A549 (cell line): ENCODE measurements at regions not wholly inside any gene's neighbourhood (a gene's known extent, or its start where the extent isn't known, plus 50 kb on each side); places are given as distances from the start of the nearest gene placed in this dataset.

ENCODE experiments used
- ATAC-seq, 2 experiments: fragments of 200-7000 bp in 1 of 2; fragments of >200 bp in 1 of 2; cut with Nextera tagmentation in 1 of 2; cut with Tn5 transposase in 1 of 2; 3 replicates each; pipeline versions ENCODE4 v1.8.0 to v1.9.1; 2018 to 2020; ENCODE audit warnings: mild to moderate bottlenecking in 1 of 2, moderate library complexity in 1 of 2
- CTCF ChIA-PET: fragments of 300-600 bp; sonication (Branson Sonifier 250); formaldehyde crosslinking; extraction: SDS; loops from one replicate; lab custom pipeline; 2021; ENCODE audit warnings: antibody characterized with exemption, inconsistent platforms; lab: Yijun Ruan, JAX
- POLR2A ChIA-PET: fragments of 350-600 bp; formaldehyde crosslinking; extraction: SDS; loops from one replicate; lab custom pipeline; 2021; ENCODE audit warnings: antibody characterized with exemption, inconsistent platforms; lab: Yijun Ruan, JAX
- DNase-seq, 2 experiments: peaks; one replicate each; pipeline versions ENCODE4 v3.0.0 to v3.0.0-alpha.2; 2011 to 2016; ENCODE audit warnings: low read depth in 1 of 2, low spot score in 1 of 2
- FAIRE-seq: peaks from 2 replicates; lab custom pipeline; 2011; peaks lifted over from hg19 to GRCh38; lab: Jason Lieb, UNC
- H3K27ac ChIP-seq, 2 experiments: fragments of >200 bp; sonication (Bioruptor Twin); formaldehyde crosslinking; 3 replicates each; pipeline ENCODE4 v1.5.1; 2016 to 2017
- H3K4me1 ChIP-seq: fragments of >200 bp; sonication (Bioruptor Twin); formaldehyde crosslinking; 3 replicates; pipeline ENCODE4 v1.6.1; 2016
- H3K4me2 ChIP-seq: fragments of >200 bp; sonication (Bioruptor Twin); formaldehyde crosslinking; 3 replicates; pipeline ENCODE4 v1.6.1; 2016
- H3K4me3 ChIP-seq: fragments of >200 bp; sonication (Bioruptor Twin); formaldehyde crosslinking; 3 replicates; pipeline ENCODE4 v1.5.1; 2016
- H3K9me3 ChIP-seq: fragments of >200 bp; sonication (Bioruptor Twin); formaldehyde crosslinking; 3 replicates; pipeline ENCODE4 v1.6.1; 2016
- BHLHE40 ChIP-seq: IDR thresholded peaks from 2 replicates; pipeline ENCODE4 v1.6.1; 2012; ENCODE audit warnings: low read depth, low read length, inconsistent platforms
- CBX8 ChIP-seq: fragments of 200-600 bp; sonication (generic); IDR thresholded peaks from 2 replicates; pipeline ENCODE4 v1.6.1; 2016
- CEBPB ChIP-seq, 2 experiments: fragments of >200 bp in 1 of 2; sonication (Bioruptor Twin) in 1 of 2; formaldehyde crosslinking in 1 of 2; IDR thresholded peaks; 2 replicates each; pipeline ENCODE4 v1.6.1; 2012 to 2016
- EHF ChIP-seq: fragments of 250-450 bp; sonication (Bioruptor Pico); IDR thresholded peaks from 2 replicates; pipeline ENCODE4 v1.5.0; 2020; ENCODE audit warnings: mild to moderate bottlenecking
- FOSL2 ChIP-seq, 2 experiments: fragments of 450-650 bp in 1 of 2; fragments of >200 bp in 1 of 2; sonication (Bioruptor Twin) in 1 of 2; formaldehyde crosslinking; IDR thresholded peaks; 2 replicates each; pipeline versions ENCODE4 v1.5.0 to v1.6.1; 2016 to 2020; ENCODE audit warnings: mild to moderate bottlenecking in 1 of 2, moderate library complexity in 1 of 2
- FOXS1 ChIP-seq: fragments of 250-450 bp; sonication (Bioruptor Pico); IDR thresholded peaks from 2 replicates; pipeline ENCODE4 v1.5.0; 2020; ENCODE audit warnings: mild to moderate bottlenecking, moderate library complexity
- GATA3 ChIP-seq: IDR thresholded peaks from 2 replicates; pipeline ENCODE4 v1.6.1; 2012; ENCODE audit warnings: borderline replicate concordance
- HEYL ChIP-seq: fragments of 250-450 bp; sonication (Bioruptor Pico); IDR thresholded peaks from 2 replicates; pipeline ENCODE4 v1.8.0; 2021; ENCODE audit warnings: mild to moderate bottlenecking, moderate library complexity
- HOXB5 ChIP-seq: fragments of 250-450 bp; sonication (Bioruptor Pico); IDR thresholded peaks from 2 replicates; pipeline ENCODE4 v1.5.0; 2020; ENCODE audit warnings: mild to moderate bottlenecking, moderate library complexity
- JUNB ChIP-seq: fragments of >200 bp; sonication (Bioruptor Twin); formaldehyde crosslinking; IDR thresholded peaks from 2 replicates; pipeline ENCODE4 v1.6.1; 2016
- KDM5A ChIP-seq: fragments of 200-600 bp; sonication (generic); IDR thresholded peaks from 2 replicates; pipeline ENCODE4 v1.6.1; 2016; ENCODE audit warnings: antibody characterized with exemption, mild to moderate bottlenecking
- MAZ ChIP-seq: fragments of 150-350 bp; IDR thresholded peaks from 2 replicates; pipeline ENCODE4 v1.6.1; 2014; ENCODE audit warnings: antibody characterized with exemption, low read depth, low read length, borderline replicate concordance
- NFE2L2 ChIP-seq: fragments of 150-350 bp; conservative IDR thresholded peaks from 2 replicates; pipeline ENCODE4 v1.6.1; 2014; ENCODE audit warnings: low read length
- NR3C1 ChIP-seq: fragments of >200 bp; sonication (Bioruptor Twin); formaldehyde crosslinking; IDR thresholded peaks from 3 replicates; pipeline ENCODE4 v1.6.1; 2017
- PHF8 ChIP-seq: fragments of 200-600 bp; sonication (generic); IDR thresholded peaks from 2 replicates; pipeline ENCODE4 v1.6.1; 2016; ENCODE audit warnings: low read depth, mild to moderate bottlenecking, antibody characterized with exemption, moderate library complexity, borderline replicate concordance
- POLR2A ChIP-seq: IDR thresholded peaks from 2 replicates; pipeline ENCODE4 v1.6.1; 2012; ENCODE audit warnings: mild to moderate bottlenecking, low read length
- RARB ChIP-seq: fragments of 250-450 bp; sonication (Bioruptor Pico); IDR thresholded peaks from 2 replicates; pipeline ENCODE4 v1.8.0; 2021; ENCODE audit warnings: mild to moderate bottlenecking, moderate library complexity
- TP53 ChIP-seq: fragments of 250-450 bp; sonication (Bioruptor Pico); IDR thresholded peaks from 2 replicates; pipeline ENCODE4 v1.5.0; 2021; ENCODE audit warnings: mild to moderate bottlenecking, moderate library complexity
- ZC3H11A ChIP-seq: fragments of 450-650 bp; IDR thresholded peaks from 2 replicates; pipeline ENCODE4 v1.6.1; 2014; ENCODE audit warnings: antibody characterized with exemption, mild to moderate bottlenecking
- ZFP36 ChIP-seq: fragments of 450-650 bp; IDR thresholded peaks from 2 replicates; pipeline ENCODE4 v1.6.1; 2014; ENCODE audit warnings: borderline replicate concordance; ENCODE audit not compliant: partially characterized antibody
- ZNF302 ChIP-seq: fragments of 250-450 bp; sonication (Bioruptor Pico); IDR thresholded peaks from 2 replicates; pipeline ENCODE4 v1.9.0; 2021; ENCODE audit warnings: inconsistent platforms, mild to moderate bottlenecking, moderate library complexity
- ZSCAN20 ChIP-seq: fragments of 250-450 bp; sonication (Bioruptor Pico); IDR thresholded peaks from 2 replicates; pipeline ENCODE4 v1.8.0; 2022; ENCODE audit warnings: mild to moderate bottlenecking, moderate library complexity
- WGBS: methylation state at CpG from one replicate; pipeline ENCODE4 v1.1.6; 2017; ENCODE audit errors: missing lambda C conversion rate; 5-methylcytosine and 5-hydroxymethylcytosine counted together
- TF ChIP-seq, protein P1 (sequence below): fragments of >200 bp; sonication (Bioruptor Twin); formaldehyde crosslinking; IDR thresholded peaks from 3 replicates; pipeline ENCODE4 v1.6.1; 2016
- TF ChIP-seq, protein P2 (sequence below): fragments of 150-350 bp; IDR thresholded peaks from 2 replicates; pipeline ENCODE4 v1.6.1; 2014; ENCODE audit warnings: low read depth, mild to moderate bottlenecking, low read length
- TF ChIP-seq, protein P3 (sequence below): IDR thresholded peaks from 2 replicates; pipeline ENCODE4 v1.6.1; 2012; ENCODE audit warnings: low read depth, borderline replicate concordance
- TF ChIP-seq, protein P4 (sequence below): fragments of 200-600 bp; sonication (generic); IDR thresholded peaks from 2 replicates; pipeline ENCODE4 v1.6.1; 2016; ENCODE audit warnings: antibody characterized with exemption, mild to moderate bottlenecking, moderate library complexity
- TF ChIP-seq, protein P5 (sequence below): fragments of 250-450 bp; sonication (Bioruptor Pico); IDR thresholded peaks from 2 replicates; pipeline ENCODE4 v1.5.0; 2021; ENCODE audit warnings: mild to moderate bottlenecking, moderate library complexity, borderline replicate concordance

DNA sequence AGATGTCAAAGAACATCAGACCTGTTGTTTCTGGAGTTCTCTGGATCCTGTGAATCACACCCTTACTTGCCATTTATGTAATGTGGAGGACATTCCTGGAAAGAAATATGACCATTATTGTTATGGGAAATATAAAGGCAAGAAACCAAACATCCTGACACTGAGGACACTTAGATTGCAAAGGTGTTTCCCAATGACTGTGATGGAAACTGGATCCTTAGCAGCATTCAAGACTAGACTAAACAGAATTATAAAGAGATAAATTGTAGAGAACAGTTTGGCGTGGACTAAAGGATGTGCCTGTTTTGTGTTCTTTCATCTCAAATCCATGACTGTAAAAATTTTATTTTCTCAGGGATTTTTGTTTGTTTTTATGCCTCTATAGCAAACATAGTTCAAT lies 347.7 kb upstream of the SLC14A2 start:
- no peak for DNase-seq
- ChIA-PET POLR2A (no interaction called here), CTCF (no interaction called here)
- WGBS = 3% methylated on average over 1 of the region's 1 CpG
- Histone ChIP-seq H3K4me2 (no peak overlapping the region), H3K4me3 (no peak overlapping the region), H3K9me3 (no peaks in the 10 kb centered on the region), H3K27ac (no peak overlapping the region), H3K4me1 (no peaks in the 10 kb centered on the region)
- TF ChIP-seq NR3C1 (no peak), NFE2L2 (no peak), EHF (CRISPR knock-in tag) (no peak), ZC3H11A (no peak), TP53 (no peak), POLR2A (no peak), RARB (CRISPR knock-in tag) (no peak), CEBPB (IDR thresholded peaks at IDR 0.05) (no peak), JUNB (no peak), FOSL2 (IDR thresholded peaks at IDR 0.05) (no peak), FOSL2 (CRISPR knock-in tag; IDR thresholded peaks at IDR 0.05) (no peak), HEYL (CRISPR knock-in tag) (no peak), ZFP36 (no peak)
- TF ChIP-seq, protein P1, sequence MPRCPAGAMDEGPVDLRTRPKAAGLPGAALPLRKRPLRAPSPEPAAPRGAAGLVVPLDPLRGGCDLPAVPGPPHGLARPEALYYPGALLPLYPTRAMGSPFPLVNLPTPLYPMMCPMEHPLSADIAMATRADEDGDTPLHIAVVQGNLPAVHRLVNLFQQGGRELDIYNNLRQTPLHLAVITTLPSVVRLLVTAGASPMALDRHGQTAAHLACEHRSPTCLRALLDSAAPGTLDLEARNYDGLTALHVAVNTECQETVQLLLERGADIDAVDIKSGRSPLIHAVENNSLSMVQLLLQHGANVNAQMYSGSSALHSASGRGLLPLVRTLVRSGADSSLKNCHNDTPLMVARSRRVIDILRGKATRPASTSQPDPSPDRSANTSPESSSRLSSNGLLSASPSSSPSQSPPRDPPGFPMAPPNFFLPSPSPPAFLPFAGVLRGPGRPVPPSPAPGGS = no peak
- TF ChIP-seq, protein P2, sequence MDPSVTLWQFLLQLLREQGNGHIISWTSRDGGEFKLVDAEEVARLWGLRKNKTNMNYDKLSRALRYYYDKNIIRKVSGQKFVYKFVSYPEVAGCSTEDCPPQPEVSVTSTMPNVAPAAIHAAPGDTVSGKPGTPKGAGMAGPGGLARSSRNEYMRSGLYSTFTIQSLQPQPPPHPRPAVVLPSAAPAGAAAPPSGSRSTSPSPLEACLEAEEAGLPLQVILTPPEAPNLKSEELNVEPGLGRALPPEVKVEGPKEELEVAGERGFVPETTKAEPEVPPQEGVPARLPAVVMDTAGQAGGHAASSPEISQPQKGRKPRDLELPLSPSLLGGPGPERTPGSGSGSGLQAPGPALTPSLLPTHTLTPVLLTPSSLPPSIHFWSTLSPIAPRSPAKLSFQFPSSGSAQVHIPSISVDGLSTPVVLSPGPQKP = no peak
- ATAC-seq = no peak
- FAIRE-seq = no peak

DNA sequence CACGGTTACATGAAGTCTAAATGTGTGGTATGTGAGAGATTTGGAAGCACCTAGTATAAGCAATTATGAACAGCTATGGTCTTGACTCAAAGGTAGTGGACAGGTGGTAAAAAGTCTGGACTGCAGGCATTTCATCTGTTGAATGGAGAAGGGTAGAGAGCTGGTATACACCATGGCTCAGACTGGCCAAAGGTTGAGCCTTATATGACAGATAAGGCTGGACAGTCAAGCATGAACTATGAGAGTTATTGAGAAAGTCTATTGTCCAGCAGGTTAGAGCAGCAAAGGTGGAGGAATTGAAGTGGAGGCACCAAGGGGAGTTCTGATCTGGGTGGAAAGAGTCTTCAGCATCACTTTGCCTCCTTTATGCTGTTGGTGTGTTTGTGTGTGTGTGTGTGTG lies 346.7 kb upstream of the SLC14A2 start:
- no peak for FAIRE-seq
- POLR2A ChIA-PET = interaction anchor here (0.6 kb wide), 1 partner anchor 330 kb away, joined by 3 read pairs; no protein-coding TSS in a partner anchor

More for the DNA sequence above, 346.7 kb upstream of the SLC14A2 start:
- Histone ChIP-seq H3K9me3 (no peaks in the 10 kb centered on the region), H3K27ac (no peak overlapping the region), H3K4me1 (no peaks in the 10 kb centered on the region), H3K4me3 (no peak overlapping the region), H3K4me2 (no peak overlapping the region)
- no peak for DNase-seq
- CTCF ChIA-PET = no interaction called here
- 0% methylated on average over 1 of the region's 1 CpG for WGBS
- ATAC-seq = no peak
- TF ChIP-seq, protein P1 = no peak
- TF ChIP-seq RARB (CRISPR knock-in tag) (no peak), KDM5A (no peak), ZSCAN20 (CRISPR knock-in tag) (no peak), ZNF302 (no peak), BHLHE40 (no peak), HOXB5 (CRISPR knock-in tag) (no peak), GATA3 (no peak), MAZ (no peak), CBX8 (no peak), ZFP36 (no peak), PHF8 (no peak), FOXS1 (no peak)
- TF ChIP-seq, protein P3, sequence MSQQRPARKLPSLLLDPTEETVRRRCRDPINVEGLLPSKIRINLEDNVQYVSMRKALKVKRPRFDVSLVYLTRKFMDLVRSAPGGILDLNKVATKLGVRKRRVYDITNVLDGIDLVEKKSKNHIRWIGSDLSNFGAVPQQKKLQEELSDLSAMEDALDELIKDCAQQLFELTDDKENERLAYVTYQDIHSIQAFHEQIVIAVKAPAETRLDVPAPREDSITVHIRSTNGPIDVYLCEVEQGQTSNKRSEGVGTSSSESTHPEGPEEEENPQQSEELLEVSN = no peak
- TF ChIP-seq, protein P4, sequence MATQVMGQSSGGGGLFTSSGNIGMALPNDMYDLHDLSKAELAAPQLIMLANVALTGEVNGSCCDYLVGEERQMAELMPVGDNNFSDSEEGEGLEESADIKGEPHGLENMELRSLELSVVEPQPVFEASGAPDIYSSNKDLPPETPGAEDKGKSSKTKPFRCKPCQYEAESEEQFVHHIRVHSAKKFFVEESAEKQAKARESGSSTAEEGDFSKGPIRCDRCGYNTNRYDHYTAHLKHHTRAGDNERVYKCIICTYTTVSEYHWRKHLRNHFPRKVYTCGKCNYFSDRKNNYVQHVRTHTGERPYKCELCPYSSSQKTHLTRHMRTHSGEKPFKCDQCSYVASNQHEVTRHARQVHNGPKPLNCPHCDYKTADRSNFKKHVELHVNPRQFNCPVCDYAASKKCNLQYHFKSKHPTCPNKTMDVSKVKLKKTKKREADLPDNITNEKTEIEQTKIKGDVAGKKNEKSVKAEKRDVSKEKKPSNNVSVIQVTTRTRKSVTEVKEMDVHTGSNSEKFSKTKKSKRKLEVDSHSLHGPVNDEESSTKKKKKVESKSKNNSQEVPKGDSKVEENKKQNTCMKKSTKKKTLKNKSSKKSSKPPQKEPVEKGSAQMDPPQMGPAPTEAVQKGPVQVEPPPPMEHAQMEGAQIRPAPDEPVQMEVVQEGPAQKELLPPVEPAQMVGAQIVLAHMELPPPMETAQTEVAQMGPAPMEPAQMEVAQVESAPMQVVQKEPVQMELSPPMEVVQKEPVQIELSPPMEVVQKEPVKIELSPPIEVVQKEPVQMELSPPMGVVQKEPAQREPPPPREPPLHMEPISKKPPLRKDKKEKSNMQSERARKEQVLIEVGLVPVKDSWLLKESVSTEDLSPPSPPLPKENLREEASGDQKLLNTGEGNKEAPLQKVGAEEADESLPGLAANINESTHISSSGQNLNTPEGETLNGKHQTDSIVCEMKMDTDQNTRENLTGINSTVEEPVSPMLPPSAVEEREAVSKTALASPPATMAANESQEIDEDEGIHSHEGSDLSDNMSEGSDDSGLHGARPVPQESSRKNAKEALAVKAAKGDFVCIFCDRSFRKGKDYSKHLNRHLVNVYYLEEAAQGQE = no peak
- TF ChIP-seq, protein P5, sequence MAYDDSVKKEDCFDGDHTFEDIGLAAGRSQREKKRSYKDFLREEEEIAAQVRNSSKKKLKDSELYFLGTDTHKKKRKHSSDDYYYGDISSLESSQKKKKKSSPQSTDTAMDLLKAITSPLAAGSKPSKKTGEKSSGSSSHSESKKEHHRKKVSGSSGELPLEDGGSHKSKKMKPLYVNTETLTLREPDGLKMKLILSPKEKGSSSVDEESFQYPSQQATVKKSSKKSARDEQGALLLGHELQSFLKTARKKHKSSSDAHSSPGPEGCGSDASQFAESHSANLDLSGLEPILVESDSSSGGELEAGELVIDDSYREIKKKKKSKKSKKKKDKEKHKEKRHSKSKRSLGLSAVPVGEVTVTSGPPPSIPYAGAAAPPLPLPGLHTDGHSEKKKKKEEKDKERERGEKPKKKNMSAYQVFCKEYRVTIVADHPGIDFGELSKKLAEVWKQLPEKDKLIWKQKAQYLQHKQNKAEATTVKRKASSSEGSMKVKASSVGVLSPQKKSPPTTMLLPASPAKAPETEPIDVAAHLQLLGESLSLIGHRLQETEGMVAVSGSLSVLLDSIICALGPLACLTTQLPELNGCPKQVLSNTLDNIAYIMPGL = no peak
- TF ChIP-seq, all 56 proteins: peak for 0
